Lower leg skin (tissue), 4 donors: ENCODE measurements at regions not wholly inside any gene's neighbourhood (a gene's known extent, or its start where the extent isn't known, plus 50 kb on each side); places are given as distances from the start of the nearest gene placed in this dataset.
"Not testable (repeated sequence)": the region's sequence is repeated elsewhere in the genome, so short reads cannot be mapped to it uniquely, and the experiment has no call there.

ENCODE experiments used
- DNase-seq, 2 donors: peaks; one replicate each; pipeline ENCODE4 v3.0.0-alpha.2; 2019; ENCODE audit warnings: low spot score in 2 of 2
- H3K4me3 ChIP-seq: fragments of 200-600 bp; sonication (generic); 2 replicates; pipeline ENCODE4 v1.5.1; 2017; ENCODE audit warnings: mild to moderate bottlenecking, low read depth; ENCODE audit not compliant: poor library complexity, severe bottlenecking
- CTCF ChIP-seq, 3 donors: fragments of 450-650 bp; IDR thresholded peaks; one replicate each; pipeline ENCODE4 v1.5.1; 2016; ENCODE audit warnings: antibody characterized with exemption in 3 of 3, mild to moderate bottlenecking in 3 of 3, moderate library complexity in 2 of 3
- POLR2A ChIP-seq, 2 donors: fragments of 450-650 bp; IDR thresholded peaks; one replicate each; pipeline ENCODE4 v1.6.1; 2016 to 2017; ENCODE audit warnings: antibody characterized with exemption in 2 of 2, mild to moderate bottlenecking in 1 of 2, moderate library complexity in 1 of 2
- WGBS, 2 donors: methylation state at CpG; one replicate each; pipeline ENCODE4 v1.1.5; 2018; 5-methylcytosine and 5-hydroxymethylcytosine counted together
- intact Hi-C: fragments of 100-400 bp; cut with DNase I; formaldehyde crosslinking; loops from one replicate; pipeline ENCODE4 v1.15.0; 2023; ENCODE audit warnings: low total_unique reads

GRCh38 chr3:147701195-147701594 lies 292.0 kb downstream of the ZIC1 start:
- 72% methylated on average over 2 of the region's 2 CpGs for WGBS, 2 donors
- intact Hi-C loops = loop anchor here (5.0 kb wide), 1 partner anchor 309 kb away; no protein-coding TSS in a partner anchor
- no peak for DNase-seq
- no peak for TF ChIP-seq CTCF (IDR thresholded peaks at IDR 0.05)
- no peak for TF ChIP-seq POLR2A (IDR thresholded peaks at IDR 0.05)
- H3K4me3 ChIP-seq = no peak overlapping the region

- TF ChIP-seq POLR2A (IDR thresholded peaks at IDR 0.05) (no peak), CTCF (IDR thresholded peaks at IDR 0.05) (no peak)
- H3K4me3 ChIP-seq = no peak overlapping the region
- DNase-seq = no peak
- intact Hi-C loops = loop anchor here (5.0 kb wide), 1 partner anchor 310 kb away; no protein-coding TSS in a partner anchor
Measured at GRCh38 chr3:147702509-147702908, 293.3 kb downstream of the ZIC1 start.

- 50 to 58% methylated on average over 2 of the region's 2 CpGs for WGBS, 2 donors
- H3K4me3 ChIP-seq = no peak overlapping the region
- no peak for DNase-seq
- TF ChIP-seq POLR2A (IDR thresholded peaks at IDR 0.05) = no peak
- no peak for TF ChIP-seq CTCF (IDR thresholded peaks at IDR 0.05)
- intact Hi-C loops = no loop called here
Measured at GRCh38 chr3:147705651-147706051, 296.5 kb downstream of the ZIC1 start.

- DNase-seq, H3K4me3 ChIP-seq, intact Hi-C loops: not testable (repeated sequence)
- WGBS, 2 donors = 0 to 74% methylated on average over 1 of the region's 1 CpG
Measured at GRCh38 chr3:147710753-147711152, 301.6 kb downstream of the ZIC1 start.

GRCh38 chr3:147712357-147712756 lies 303.2 kb downstream of the ZIC1 start:
- intact Hi-C loops = no loop called here
- WGBS, 2 donors = 82 to 95% methylated on average over 5 of the region's 5 CpGs
- H3K4me3 ChIP-seq = no peak overlapping the region
- TF ChIP-seq CTCF (IDR thresholded peaks at IDR 0.05) (no peak), POLR2A (IDR thresholded peaks at IDR 0.05) (no peak)
- no peak for DNase-seq

- H3K4me3 ChIP-seq, intact Hi-C loops, DNase-seq: not testable (repeated sequence)
- WGBS, 2 donors = 85% methylated on average over 5 of the region's 5 CpGs
Measured at GRCh38 chr3:147712758-147713157, 303.6 kb downstream of the ZIC1 start.

GRCh38 chr3:147713234-147714133 lies 304.3 kb downstream of the ZIC1 start:
- WGBS, 2 donors = 82 to 85% methylated on average over 7 of the region's 7 CpGs
- intact Hi-C loops = no loop called here
- no peak overlapping the region for H3K4me3 ChIP-seq
- no peak for DNase-seq
- TF ChIP-seq CTCF (IDR thresholded peaks at IDR 0.05) (no peak), POLR2A (IDR thresholded peaks at IDR 0.05) (no peak)
